GM06990 (cell line): ENCODE measurements at regions not wholly inside any gene's neighbourhood (a gene's known extent, or its start where the extent isn't known, plus 50 kb on each side); places are given as distances from the start of the nearest gene placed in this dataset.

Source experiments
- DNase-seq: peaks from one replicate; pipeline ENCODE4 v3.0.0-alpha.2; 2011; ENCODE audit not compliant: insufficient read length; ENCODE audit errors: extremely low read depth
- H3K27me3 ChIP-seq: replicated peaks from 2 replicates; pipeline ENCODE4 v1.6.0; 2011; ENCODE audit warnings: low read length; ENCODE audit not compliant: control insufficient read depth, insufficient read depth
- H3K36me3 ChIP-seq: 2 replicates; pipeline ENCODE4 v1.5.1; 2011; ENCODE audit warnings: low read length; ENCODE audit not compliant: control insufficient read depth, insufficient read depth
- H3K4me3 ChIP-seq: replicated peaks from 2 replicates; pipeline ENCODE4 v1.5.1; 2011; ENCODE audit warnings: low read depth, mild to moderate bottlenecking, control low read depth, low read length
- TF ChIP-seq, protein P1 (sequence below): IDR thresholded peaks from 2 replicates; pipeline ENCODE4 v1.5.1; 2011; ENCODE audit warnings: low read length, control low read depth, mild to moderate bottlenecking, inconsistent platforms; ENCODE audit not compliant: insufficient read depth, poor library complexity, severe bottlenecking

DNA sequence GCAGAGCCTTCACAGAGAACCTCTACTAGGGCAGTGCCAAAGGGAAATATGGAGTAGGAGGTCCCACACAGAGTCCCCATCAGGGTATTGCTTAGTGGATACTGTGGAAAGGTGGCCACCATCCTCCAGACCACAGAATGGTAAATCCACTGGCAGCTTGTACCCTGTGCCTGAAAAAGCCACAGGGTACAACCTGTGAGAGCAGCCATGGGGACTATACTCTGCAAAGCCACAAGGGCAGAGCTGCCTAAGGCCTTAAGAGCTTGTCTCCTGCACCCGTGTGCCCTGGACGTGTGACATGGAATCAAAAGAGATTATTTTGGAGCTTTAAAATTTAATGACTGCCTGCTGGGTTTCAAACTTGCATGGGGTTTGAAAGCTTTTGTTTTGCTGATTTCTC is 118.0 kb upstream of the SEC14L1 start:
- Histone ChIP-seq H3K27me3 (no peaks in the 10 kb centered on the region), H3K4me3 (no peak overlapping the region), H3K36me3 (no peaks in the 10 kb centered on the region)
- TF ChIP-seq, protein P1, sequence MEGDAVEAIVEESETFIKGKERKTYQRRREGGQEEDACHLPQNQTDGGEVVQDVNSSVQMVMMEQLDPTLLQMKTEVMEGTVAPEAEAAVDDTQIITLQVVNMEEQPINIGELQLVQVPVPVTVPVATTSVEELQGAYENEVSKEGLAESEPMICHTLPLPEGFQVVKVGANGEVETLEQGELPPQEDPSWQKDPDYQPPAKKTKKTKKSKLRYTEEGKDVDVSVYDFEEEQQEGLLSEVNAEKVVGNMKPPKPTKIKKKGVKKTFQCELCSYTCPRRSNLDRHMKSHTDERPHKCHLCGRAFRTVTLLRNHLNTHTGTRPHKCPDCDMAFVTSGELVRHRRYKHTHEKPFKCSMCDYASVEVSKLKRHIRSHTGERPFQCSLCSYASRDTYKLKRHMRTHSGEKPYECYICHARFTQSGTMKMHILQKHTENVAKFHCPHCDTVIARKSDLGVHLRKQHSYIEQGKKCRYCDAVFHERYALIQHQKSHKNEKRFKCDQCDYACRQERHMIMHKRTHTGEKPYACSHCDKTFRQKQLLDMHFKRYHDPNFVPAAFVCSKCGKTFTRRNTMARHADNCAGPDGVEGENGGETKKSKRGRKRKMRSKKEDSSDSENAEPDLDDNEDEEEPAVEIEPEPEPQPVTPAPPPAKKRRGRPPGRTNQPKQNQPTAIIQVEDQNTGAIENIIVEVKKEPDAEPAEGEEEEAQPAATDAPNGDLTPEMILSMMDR: no peak
- no peak for DNase-seq

DNA sequence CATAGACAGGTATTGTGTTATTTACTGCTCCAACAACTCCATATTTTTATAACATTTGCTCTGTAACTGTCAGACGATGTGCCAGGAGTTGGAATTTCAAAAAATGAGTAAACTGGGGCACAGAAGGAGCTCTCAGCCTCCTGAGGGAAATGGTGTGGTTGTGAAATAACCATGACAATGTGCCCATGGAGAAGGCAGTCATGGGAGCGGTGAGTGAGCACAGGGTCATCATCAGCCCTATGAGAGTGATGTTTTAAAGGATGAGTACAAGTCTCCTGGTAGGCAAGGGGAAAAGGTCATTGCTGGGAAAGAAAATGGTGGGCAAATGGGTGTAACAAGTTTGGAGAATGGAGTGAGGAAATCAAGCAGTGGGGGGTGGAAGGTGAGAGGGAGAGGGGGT is 115.0 kb upstream of the SEC14L1 start:
- DNase-seq: no peak
- TF ChIP-seq, protein P1: no peak
- no peak overlapping the region for H3K4me3 ChIP-seq
- peaks cover 1% of the 10 kb centered on the region for H3K27me3 ChIP-seq
- no peaks in the 10 kb centered on the region for H3K36me3 ChIP-seq

DNA sequence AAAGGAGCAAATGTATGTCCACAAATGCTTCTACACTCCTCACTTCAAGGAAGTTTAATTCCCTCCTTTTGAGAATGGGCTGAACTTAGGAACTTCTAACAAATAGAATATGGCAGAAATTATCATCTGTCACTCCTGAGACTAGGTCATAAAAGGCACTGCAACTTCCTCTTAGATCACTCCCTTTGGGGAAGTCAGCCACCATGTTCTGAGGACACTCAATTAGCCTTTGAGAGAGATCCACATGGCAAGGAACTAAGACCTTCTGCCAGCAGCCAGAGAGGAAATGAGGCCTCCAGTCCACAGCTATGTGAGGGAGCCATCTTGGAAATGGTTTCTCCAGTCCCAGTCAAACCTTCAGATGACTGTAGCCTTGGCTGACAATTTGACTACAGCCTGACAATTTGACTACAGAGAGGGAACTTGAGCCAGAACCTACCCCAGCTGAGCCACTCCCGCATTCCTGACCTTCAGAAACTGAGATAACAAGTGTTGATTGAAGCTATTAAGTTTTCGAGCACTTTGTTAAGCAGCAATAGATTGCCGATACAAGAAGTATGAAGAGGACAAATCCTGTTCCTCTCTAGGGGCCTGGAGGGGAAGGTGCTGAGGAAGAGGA is 113.4 kb upstream of the SEC14L1 start:
- Histone ChIP-seq H3K27me3 (peaks cover 1% of the 10 kb centered on the region), H3K36me3 (no peaks in the 10 kb centered on the region), H3K4me3 (no peak overlapping the region)
- TF ChIP-seq, protein P1: no peak
- no peak for DNase-seq

DNA sequence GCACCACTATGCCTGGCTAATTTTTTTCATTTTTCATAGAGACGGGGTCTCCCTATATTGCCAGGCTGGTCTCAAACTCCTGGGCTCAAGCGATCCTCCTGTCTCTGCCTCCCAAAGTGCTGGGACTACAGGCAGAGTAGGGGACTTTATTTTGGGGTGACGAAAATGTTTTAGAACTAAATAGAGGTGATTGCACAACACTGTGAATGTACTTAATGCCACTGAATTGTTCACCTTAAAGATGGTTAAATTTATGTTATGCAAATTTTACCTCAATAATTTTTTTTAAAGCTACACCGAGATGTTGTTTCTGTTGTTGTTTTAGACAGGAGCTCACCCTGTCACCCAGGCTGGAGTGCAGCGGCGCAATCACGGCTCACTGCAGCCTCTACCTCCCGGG is 111.9 kb upstream of the SEC14L1 start:
- H3K36me3 ChIP-seq: no peaks in the 10 kb centered on the region
- no peak for DNase-seq
- H3K4me3 ChIP-seq: no peak overlapping the region
- TF ChIP-seq, protein P1: no peak
- peaks cover 1% of the 10 kb centered on the region for H3K27me3 ChIP-seq

DNA sequence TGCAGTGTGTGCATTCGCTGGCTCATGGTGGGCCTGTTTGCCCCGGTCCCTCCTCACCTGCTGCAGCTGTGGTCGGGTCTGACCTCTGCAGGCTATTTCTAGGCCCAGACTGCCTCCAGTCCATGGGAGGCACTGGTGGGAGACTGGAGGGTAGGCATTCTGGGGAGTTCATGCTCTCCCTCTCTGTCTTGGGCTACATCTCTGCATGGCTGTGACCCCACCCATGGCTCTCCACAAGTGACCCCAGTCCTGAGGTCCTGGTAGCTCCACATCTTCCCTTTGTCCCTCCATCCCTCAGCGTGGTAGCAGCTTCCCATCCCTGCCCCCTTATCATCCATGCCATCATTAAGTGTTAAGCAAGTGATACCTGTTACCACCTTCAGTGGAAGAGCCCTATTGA is 107.8 kb upstream of the SEC14L1 start:
- peaks cover 6% of the 10 kb centered on the region for H3K27me3 ChIP-seq

More for the DNA sequence above, 107.8 kb upstream of the SEC14L1 start:
- TF ChIP-seq, protein P1: no peak
- no peak for DNase-seq
- H3K36me3 ChIP-seq: no peaks in the 10 kb centered on the region
- H3K4me3 ChIP-seq: no peak overlapping the region
